NCI-H1048 (cell line): ENCODE measurements at regions not wholly inside any gene's neighbourhood (a gene's known extent, or its start where the extent isn't known, plus 50 kb on each side); places are given as distances from the start of the nearest gene placed in this dataset.

Experiments used
- DNase-seq: peaks from one replicate; lab custom pipeline; 2025; lab: John Stamatoyannopoulos, UW

DNA sequence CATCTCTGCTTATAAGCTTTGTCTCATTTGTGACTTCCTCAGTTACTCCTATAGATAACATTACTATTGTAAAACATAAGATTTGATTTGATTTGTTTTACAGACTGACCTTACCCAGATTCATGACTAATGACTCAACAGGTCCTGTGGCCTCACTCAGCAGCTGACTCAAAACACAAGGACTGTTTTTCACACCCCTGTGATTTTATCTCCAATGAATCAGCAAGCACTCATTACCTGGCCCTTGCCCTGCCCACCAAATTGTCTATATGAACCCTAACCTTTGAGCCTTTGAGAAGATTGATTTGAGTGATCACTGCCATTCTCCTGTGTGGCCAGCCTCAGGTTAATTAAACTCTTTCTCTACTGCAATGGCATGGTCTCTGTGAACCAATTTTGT lies 1064.6 kb upstream of the LRRTM3 start:
- DNase-seq = no peak
